GM04503 (cell line): ENCODE measurements at regions not wholly inside any gene's neighbourhood (a gene's known extent, or its start where the extent isn't known, plus 50 kb on each side); places are given as distances from the start of the nearest gene placed in this dataset.

Experiments
- DNase-seq: peaks from one replicate; pipeline ENCODE4 v3.0.0-alpha.2; 2012; ENCODE audit warnings: low read depth

DNA sequence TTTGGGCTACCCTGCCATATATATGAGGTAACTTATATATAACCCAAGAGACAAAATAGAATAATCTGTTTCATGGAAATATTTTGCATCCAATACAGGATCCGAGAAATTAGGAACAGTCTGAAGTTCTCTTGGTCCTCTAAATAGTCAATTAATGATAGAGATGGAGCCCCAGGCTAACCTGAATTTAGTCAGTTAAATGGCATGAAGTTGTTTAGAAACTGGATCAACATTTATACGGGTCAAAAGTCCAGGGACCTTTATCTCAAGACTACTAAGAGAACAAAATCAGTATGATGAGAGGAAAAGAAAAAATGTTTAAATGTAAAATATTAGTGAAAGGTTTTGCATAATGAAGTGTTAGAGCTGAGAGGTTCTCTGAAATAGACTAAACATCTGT lies 303.3 kb upstream of the ACTBL2 start:
- no peak for DNase-seq

DNA sequence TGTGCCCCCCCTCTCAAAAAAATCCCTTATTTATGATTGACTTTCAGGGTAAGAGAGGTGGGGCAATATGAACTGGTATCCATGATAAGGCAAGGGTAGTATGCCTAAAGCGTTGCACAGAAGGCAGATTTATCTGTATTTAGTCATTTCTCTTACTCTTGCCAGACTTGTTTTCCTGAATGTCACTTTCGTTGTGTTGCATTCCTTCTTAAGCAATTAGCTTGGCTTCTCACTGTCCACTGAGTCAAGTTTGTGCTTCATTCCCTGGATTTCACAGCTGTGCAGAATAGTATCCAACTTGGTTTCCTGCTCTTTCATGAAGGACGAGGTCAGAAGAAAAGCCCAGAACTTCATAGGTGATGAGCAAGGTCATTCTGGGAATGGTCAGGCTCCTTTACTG lies 301.5 kb upstream of the ACTBL2 start:
- DNase-seq = no peak

DNA sequence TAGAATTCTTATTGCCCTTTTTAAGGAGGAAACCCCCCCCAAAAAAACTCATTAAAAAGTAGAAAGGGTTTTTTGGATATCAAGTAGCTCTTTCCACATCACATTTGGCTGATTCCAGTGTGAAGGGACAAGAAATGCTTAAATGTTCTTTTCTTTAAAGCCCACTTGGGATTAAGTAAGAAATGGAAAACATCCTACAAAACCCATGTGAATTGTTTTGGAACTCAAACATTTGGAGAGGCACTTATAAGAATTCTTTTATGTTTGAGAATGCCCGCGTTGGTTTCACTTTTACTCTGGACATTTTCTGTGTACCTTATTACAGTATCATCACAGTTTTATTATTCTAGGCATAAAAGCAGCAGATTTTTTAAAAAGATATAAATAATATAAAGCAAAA lies 301.1 kb upstream of the ACTBL2 start:
- no peak for DNase-seq

DNA sequence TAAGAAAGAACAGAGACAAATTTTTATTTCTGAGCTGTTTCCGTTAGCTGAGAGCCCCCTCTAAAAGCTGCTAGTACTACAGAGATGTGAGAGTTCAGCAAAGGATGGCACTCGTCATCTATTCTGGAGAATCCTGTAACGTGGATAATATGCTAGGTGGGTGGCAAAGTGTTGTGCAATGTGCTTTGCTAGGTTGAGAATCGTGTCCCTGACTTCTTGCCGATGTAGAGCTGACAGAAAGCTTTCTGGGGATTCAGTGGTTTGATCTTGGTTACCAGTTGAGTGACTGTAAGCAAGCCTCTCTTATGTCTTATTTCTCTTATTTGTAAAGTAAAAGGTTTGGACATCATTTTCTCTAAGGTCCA lies 298.3 kb upstream of the ACTBL2 start:
- DNase-seq = no peak

DNA sequence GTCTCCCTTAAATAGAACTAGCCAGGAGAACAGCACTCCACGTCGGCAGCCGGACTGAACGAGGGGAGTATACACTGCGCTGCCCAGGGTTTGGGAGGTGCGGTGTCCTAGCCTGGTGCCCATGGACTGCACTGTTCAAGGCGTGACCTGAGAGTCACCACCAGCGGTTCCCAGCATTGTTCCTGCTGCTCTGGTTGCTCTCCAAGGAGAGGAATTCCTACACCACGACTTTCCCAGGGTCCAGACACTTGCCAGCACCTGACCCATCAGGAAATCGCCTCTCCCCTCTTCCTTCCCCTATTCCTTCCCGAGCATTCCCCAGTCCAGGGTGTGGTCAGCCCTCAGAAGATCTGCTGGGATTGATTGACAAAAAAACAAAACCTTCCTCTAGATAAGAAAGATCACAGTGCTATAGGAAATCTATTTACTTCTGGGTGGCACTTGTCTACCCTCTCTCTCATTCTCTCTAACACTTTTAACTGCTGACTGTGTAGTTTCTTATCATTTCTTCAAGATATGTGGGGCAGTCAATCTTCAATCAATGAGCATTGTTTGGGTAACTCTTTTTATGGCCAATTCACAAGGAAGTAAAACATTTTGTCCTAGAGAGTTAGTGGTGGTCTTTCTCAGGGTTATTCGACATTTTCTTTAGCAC lies 297.8 kb upstream of the ACTBL2 start:
- no peak for DNase-seq

DNA sequence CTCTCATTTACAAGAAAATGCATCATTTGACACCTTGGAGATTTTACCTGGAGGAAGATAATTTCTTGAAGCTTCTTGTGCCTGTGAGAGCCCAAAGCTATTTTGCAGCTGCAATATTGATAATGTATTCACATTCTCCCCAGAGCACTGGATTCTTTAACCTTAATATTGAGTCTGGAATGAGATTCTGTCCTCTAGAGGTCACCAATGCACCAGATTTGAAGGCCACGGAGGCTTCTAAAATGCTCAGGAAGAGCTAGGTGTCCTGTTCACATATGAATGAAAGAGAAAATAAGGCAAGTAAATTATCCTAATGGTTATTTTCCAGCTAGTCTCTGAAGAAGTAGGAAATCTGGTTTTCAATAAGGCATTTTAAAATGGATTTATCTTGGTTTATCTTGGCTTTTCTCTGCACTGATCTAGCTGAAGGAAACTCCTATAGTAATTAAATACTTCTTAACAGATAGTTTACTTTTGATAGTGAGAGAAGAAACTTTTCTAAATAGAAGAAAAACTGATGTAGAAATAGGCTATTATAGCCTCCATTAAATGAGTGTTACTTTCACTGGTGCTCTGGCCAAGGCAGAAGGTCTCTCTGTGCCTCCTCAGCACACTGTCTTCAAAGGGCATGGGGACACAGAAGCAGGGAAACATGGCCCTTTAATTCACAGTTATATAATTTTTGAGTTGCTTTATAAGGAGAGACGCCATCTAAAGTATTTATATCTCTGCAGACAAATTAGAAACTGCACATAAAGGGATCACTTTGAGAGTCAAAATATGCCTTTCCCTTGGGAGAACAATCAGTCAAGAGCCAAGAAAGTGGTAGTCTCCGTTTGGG lies 297.0 kb upstream of the ACTBL2 start:
- no peak for DNase-seq

DNA sequence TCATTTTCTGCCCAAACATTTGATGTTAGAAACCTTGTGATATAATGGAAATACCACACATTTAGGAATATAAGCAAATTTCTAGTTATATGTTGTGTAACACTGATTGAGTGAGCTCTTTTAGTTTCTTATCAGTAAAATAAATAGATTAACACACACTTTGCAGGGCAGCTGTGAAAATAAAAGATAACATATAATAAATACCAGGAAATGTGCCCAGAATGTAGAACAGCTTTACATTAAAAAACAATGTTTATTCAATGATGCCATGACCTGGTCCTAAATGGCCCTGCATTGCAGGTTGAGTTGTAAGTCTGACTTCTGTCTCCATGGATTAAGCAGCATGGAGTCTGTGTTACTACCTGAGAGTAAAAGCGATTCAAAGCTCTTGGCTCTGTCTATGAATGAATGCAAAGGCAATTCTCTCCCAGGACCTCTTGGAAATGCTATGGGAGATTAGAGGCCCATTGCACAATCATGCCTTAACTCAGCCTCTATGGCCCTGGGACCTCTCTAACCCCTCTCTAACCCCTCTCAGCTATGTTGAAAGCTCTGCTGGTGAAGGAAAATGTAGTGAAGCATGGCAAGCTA lies 296.0 kb upstream of the ACTBL2 start:
- no peak for DNase-seq

DNA sequence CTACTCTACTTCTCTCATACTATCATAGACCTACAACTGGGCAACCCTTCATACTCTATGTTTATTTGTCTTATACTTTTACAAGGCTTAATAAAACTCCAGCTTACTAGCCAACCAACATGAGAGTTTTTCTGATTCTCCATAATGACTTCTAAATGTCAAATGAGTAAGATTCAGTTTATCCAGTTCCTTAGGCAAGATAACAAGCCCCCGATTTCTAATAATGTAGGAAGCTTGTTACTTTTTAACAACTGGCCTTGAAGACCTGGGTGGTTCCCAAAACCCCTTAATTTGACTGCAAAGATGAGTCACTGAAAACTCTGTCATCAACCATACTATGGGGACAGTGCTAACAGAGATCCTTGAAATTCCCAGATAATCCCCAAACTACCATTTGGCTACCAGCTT lies 294.6 kb upstream of the ACTBL2 start:
- no peak for DNase-seq

DNA sequence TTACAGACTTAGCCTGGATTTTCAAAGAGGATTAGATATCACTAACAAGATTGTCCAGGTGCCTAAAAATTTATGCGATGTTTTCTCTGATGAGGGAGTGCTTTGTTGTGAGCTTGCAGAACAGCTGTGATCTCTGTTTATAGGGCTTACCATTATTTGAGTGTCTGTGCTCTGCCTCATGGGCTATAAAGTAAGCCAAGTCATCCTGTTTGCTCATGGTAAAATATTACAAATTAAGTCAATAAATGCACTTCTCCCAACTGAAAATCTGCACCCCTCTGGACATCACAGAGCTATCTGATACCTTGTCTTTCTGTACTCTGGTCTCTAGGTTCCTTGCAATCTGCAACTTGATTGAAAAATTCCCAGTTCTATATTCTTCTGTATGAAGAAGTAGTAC lies 293.4 kb upstream of the ACTBL2 start:
- no peak for DNase-seq

DNA sequence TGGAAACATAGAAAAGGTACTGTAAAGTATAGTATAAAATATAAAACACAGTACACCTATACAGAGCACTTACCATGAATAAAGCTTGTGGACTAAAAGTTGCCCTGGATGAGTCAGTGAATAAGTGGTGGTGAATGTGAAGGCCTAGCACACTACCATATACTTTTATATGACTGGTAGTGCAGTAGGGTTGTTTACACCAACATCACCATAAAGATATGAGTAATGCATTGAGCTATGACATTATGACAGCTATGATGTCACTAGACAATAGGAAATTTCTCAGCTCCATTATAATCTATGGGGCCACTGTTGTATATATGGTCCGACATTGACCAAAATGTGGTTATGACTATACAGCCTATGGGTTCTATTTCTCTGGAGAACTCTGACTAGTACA lies 291.8 kb upstream of the ACTBL2 start:
- no peak for DNase-seq

DNA sequence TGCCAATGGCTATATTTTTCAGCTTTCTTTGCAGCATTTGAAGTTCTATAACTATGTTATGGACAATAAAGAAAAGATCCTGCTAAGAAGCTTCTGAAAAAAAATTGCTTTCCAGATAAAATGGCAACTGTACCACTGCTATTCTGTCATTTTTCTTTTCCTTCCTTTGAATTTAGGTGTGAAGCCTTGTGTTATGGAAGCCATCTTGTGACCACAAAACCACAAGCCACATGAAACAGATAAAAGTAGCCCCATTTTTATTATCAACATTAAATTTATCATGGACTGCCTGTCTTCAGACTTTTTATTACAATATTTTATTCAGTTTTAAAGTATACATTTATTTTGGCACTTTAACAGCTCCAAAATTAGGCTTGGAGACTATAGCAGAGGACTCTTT lies 289.9 kb upstream of the ACTBL2 start:
- no peak for DNase-seq

DNA sequence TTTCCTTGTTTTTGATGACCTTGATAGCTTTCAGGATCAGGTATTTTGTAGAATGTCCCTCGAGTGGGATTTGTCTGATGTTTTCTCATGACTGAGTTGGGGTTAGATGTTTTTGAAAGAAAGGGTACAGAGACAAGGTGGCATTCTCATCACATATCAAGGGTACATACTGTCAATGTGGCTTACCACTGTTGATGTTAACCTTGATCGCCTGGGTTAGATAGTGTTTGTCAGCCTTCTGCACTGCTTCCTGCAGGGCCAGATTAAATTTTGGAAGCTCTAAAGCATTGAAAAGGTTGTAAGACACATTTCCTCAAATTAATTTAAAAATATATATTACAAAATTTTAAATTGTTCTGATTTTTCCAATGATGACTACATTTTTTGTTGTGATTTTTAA lies 287.4 kb upstream of the ACTBL2 start:
- no peak for DNase-seq

DNA sequence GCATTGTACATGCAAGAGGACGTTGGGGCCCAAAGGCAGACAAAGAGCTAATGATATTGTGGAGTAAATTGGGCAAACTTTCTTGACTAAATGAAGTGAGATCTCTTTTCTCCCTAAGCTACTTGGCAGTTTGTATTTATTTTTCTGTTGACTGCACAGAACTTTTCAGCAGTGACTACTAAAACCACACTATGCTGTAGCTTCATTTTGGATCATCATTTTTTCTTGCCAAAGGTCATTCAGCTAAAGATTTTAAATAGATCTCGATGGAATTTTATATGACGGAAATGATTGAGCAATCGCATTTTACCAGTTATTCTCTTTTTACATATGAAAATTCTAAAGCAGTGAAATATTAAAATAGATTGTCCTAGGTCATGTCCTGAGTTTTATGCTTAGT lies 286.1 kb upstream of the ACTBL2 start:
- DNase-seq = no peak

DNA sequence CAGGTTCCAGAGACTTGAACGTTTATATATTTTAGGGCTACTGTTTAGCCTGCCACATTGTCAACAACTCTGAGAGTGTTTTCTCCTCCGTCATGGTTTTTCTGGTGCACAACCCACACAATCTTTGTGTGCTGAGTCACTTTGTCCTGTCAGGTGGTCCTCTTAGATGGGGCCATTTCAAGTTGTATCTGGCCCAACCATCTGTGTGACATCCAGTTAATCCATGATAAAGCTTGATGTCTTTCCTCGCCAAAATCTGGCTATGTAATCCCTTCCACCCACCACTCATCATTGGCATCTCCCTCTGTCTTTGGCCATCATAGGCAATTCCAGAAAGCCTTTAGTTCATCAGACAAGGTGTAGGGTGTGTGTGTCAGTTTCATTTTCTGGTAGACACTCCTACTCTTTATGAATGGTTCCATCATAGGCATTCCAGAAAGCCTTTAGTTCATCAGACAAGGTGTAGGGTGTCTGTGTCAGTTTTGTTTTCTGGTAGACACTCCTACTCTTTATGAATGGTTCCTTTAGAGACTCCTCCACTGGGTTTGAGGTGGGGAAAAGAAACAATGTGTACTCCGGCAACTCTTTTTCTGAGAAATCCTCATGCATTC lies 282.0 kb upstream of the ACTBL2 start:
- no peak for DNase-seq

DNA sequence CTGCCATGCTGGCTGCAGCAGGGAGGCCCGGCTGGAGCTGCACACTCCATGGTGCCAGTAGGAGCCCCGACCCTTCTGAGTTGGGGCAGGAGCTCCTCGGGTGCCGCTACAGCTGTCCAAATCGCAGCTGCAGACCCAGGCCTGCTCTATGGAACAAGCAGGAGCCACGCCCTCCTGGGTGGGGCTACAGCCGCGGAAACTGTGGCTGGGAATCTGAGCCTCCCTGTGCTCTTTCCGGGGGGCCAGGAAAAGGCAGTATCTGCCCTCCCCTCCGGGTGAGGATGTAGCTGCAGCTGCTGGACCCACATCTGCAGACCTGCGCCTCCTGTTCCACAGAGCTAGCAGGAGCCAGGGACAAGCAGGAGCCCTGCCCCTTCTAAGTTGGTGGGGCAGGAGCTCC lies 278.9 kb upstream of the ACTBL2 start:
- no peak for DNase-seq

DNA sequence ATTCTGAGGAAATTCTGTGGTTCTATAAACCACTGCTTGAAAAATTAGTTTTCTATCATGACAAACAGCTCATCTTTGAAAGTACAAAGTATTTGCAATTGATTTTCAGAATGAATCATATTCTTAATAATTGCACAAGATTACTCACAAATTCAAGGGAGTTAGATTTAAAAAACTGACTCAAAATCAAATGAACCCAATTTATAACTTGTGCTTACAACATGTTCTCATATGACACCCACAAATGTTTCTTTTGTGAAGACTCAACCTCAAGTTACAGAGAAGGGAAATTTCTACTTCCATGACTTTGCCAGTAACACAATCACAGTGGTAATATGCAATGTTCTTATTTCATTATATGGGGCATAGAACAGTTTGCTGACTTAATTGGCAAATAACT lies 272.0 kb upstream of the ACTBL2 start:
- DNase-seq = no peak

DNA sequence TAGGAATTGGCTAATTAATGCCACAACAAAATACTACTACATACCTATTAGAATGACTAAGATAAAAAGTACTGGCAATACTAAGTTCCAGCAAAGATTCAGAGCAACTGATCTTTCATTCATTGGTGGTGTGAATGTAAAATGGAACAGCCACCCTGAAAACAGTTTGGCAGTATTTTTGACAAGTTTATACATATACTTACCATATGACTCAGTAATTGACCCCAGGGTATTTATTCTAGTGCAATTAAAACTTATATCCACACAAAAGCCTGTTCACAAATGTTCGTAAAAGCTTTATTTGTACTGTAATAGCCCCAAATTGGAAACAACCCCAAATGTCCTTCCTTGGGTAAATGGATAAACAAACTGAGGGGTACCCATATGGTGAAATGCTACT lies 270.8 kb upstream of the ACTBL2 start:
- DNase-seq = no peak

DNA sequence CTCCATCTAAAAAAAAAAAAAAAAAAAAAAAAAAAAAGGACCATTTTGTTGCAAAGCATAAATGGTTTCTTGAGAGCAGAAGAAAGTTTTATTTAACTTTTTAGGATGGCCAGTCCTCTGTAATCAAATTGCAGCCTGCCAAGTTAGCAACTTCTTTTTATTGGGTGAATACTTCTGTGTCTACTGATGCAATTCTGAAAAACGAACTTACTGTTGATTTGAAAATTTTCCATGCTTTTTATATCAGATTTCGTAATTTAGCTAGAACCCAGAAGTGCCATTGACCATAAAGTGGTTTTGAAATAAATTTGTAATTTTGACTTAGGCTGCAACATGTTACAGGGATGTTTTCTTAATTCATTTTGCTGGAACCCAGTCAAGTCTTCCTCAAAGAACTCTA lies 269.1 kb upstream of the ACTBL2 start:
- peak; percentile 30 for DNase-seq

DNA sequence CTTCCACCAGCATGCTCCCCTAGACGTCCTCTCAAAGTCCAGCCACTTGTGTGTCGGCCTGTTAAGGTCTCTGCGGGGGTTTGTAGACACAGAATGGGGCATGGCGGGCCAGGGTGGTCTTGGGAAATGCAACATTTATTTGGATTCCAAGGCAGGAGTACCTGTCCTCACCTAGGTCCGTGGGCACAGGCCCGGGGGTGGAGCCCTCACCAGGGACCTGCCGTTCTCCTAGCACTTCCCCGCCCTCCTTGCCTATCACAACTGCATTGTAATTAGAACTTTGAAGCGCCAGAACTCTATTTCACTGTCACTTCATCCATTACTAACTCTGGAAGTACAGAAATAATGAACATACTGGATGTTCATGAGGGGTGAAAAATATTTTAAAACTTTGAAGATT lies 268.3 kb upstream of the ACTBL2 start:
- DNase-seq = no peak

DNA sequence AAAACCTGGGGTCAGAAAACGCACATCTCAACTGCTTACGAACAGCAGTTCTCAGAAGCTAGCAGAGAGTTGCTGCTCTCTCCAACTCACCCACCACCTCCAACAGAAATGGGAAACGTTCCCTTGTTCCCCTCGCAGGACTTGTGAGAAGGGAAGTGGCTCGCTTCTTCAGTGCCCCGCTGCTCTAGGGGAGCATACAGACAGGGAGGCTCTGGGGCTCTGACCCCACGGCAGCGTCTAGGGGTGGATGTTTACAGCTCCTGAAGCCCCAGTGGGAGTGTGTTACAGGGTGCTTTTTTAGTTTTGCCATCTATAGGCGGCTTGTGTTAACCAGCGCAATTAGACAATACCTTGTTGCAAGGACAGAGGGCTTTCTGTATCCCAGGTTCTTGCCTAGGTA lies 267.7 kb upstream of the ACTBL2 start:
- DNase-seq = no peak

DNA sequence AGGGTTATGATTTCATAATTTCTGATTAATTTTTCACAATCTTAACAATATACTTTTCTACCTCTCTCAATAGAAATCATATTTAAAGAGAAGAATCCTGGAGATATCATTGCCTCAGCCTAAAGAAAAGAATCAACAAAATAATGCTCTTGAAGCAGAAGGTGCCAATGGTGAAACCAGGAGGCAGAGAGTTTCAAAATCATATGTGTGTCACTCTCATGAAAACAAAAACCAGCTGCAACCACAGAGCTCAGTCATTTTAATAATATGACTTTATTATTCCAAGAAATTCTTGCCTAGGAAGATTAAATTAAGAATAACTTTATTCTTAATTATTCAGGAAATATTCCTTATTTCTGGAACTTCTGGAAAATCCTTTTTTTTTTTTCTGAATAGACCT lies 266.8 kb upstream of the ACTBL2 start:
- DNase-seq = no peak

DNA sequence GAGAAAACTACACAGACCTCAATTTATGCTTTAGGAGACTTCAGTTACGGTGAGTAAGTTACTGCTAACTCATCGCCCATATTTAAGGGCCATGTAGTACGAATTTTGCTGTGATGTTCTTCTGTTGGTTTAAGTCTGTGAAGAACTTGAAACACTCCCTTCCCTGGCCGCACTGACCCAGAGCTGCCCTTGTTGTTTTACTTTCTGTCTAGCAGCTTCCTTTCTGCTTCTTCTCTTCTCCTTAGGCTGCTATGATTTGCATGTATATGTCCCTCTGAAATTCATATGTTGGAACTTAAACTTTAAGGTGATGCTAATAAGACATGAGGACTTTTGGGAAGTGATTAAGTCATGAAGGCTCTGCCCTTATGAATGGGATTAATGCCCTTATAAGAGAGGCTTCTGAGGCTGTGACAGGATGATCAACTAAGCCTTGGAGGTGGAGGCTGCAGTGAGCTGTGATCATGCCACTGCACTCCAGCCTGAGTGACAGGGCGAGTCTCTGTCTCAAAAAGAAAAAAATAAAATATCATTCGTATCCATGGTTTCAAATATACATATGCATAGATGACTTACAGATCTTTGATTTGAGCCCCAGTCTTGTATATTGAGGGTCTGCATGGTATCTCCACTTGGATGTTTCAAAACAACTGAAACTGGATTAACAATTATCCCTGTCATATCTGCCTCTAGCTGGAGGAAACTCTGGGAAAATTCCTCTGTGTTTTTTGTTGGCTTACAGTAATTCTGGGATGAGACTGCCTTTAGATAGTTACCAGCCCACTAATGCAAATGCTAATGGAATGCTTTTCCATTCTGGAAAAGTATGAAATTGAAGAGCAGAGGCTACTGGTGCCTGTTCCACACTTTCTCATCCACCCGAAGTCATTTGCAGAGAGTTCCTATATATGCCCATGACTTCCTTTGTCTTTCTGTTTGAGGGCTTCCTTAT lies 263.4 kb upstream of the ACTBL2 start:
- DNase-seq = no peak
